ENCODE measurements at regions not wholly inside any gene's neighbourhood (a gene's known extent, or its start where the extent isn't known, plus 50 kb on each side); places are given as distances from the start of the nearest gene placed in this dataset.

DNA sequence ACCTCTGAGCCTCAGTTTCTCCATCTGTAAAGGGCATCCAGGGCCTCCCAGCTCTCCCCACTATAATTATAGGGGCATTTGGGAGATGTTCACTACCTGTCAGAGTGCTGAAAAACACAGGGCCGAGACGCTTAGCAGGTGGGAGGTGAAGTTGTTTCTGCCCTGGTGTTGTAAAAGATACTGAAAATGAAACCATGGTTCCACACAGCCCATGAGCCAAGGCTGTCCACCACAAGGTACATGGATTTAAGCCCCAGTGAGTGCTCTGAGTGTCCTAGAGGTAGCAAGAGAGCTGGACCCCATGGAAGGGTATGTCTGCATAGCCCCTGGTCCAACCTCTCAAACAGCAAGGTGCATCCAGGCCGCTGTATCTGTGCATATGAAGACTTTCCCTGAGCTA is 137.5 kb downstream of the C5orf15 start:
- in situ Hi-C loops (cut with MboI; ENCODE audit: low sequenced_read_pairs, unreplicated experiment), result no loop called here
- no peak for DNase-seq (ENCODE audit: low spot score)
- TF ChIP-seq, protein P1, sequence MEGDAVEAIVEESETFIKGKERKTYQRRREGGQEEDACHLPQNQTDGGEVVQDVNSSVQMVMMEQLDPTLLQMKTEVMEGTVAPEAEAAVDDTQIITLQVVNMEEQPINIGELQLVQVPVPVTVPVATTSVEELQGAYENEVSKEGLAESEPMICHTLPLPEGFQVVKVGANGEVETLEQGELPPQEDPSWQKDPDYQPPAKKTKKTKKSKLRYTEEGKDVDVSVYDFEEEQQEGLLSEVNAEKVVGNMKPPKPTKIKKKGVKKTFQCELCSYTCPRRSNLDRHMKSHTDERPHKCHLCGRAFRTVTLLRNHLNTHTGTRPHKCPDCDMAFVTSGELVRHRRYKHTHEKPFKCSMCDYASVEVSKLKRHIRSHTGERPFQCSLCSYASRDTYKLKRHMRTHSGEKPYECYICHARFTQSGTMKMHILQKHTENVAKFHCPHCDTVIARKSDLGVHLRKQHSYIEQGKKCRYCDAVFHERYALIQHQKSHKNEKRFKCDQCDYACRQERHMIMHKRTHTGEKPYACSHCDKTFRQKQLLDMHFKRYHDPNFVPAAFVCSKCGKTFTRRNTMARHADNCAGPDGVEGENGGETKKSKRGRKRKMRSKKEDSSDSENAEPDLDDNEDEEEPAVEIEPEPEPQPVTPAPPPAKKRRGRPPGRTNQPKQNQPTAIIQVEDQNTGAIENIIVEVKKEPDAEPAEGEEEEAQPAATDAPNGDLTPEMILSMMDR (IDR thresholded peaks at IDR 0.05; ENCODE audit: borderline replicate concordance, control extremely low read depth, extremely low read depth, insufficient read depth, missing control alignments), result no peak

DNA sequence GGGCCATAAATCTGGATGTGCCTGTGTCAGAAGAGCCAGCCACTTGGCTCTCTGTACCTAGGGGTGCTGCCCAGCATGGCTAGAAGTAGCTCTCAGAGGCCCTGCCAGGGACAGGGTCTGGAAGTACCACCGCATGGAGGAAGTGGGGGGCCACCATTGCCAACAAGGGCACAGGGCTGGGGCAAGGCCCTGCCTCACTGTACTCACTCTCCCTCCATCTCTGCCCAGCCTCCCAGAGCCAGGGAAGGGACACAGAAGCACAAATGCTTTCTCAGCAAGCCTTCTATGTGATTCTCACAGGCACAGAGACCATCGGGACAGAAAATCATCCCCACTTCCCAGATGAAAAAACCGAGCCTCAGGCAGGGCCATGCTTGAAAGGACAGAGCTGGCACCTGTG is 138.1 kb downstream of the C5orf15 start:
- DNase-seq (ENCODE audit: low spot score), result no peak
- TF ChIP-seq, protein P1 (IDR thresholded peaks at IDR 0.05; ENCODE audit: borderline replicate concordance, control extremely low read depth, extremely low read depth, insufficient read depth, missing control alignments), result no peak
- in situ Hi-C loops (cut with MboI; ENCODE audit: low sequenced_read_pairs, unreplicated experiment), result no loop called here

DNA sequence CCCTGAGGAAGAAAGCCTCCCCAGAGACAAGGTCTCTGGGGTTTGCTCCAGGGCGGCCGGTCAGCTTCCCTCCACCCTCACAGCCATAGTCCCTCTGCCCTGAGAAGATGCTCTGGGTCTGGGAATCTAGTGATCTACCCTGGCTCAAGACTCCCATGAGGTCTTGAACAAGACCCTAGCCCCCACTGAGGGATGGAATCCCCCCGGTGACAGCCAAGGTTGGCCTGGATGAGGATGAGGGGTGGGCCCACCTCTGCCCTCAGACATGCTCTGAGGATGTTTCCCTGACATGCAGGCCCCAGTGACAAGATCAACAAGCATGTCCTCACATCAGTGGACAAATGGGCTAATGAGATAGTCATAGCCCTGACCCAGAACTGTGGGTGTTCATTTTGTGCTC is 138.6 kb downstream of the C5orf15 start:
- no peak for DNase-seq (ENCODE audit: low spot score)
- TF ChIP-seq, protein P1 (IDR thresholded peaks at IDR 0.05; ENCODE audit: borderline replicate concordance, control extremely low read depth, extremely low read depth, insufficient read depth, missing control alignments), result no peak
- in situ Hi-C loops (cut with MboI; ENCODE audit: low sequenced_read_pairs, unreplicated experiment), result no loop called here

DNA sequence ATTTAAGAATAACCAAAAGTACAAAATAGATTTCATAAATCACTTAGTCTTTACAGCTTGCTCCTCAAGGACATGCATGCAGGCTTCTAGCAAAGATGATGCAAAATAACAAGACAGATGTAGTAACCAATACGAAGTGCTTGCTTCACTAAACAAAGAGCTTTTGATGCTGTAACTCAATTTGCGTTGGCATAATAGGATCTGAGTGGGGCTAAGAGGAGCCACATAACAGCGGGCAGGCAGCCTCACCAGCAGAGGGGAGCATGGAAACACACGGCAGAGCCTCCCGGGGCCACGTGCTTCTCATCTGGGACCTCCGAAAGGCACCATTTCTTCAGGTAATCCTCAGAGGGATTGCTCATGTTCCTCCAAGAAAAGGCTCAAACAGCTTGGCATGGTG is 139.7 kb downstream of the C5orf15 start:
- TF ChIP-seq, protein P1 (IDR thresholded peaks at IDR 0.05; ENCODE audit: borderline replicate concordance, control extremely low read depth, extremely low read depth, insufficient read depth, missing control alignments), result no peak
- in situ Hi-C loops (cut with MboI; ENCODE audit: low sequenced_read_pairs, unreplicated experiment), result no loop called here
- no peak for DNase-seq (ENCODE audit: low spot score)

DNA sequence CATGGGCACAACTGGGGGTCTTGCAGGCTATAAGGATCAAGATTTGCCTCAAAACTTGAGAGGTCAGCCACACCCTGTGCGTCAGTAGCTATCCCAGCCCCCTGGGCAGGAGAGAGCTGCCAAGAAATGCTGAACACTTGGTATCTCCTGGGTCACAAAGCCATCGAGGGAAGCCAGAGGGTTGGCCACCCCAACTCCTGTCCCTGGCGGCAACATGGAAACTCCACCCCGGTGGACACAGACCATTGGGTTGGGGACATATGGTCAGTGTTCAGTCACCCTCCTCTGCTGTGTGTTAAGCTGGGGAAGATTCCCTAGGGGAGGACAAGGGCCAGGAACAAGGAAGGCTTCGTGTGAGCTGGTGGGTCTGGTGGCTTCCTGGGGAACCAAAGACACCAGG is 140.6 kb downstream of the C5orf15 start:
- in situ Hi-C loops (cut with MboI; ENCODE audit: low sequenced_read_pairs, unreplicated experiment), result no loop called here
- TF ChIP-seq, protein P1 (IDR thresholded peaks at IDR 0.05; ENCODE audit: borderline replicate concordance, control extremely low read depth, extremely low read depth, insufficient read depth, missing control alignments), result no peak
- no peak for DNase-seq (ENCODE audit: low spot score)

DNA sequence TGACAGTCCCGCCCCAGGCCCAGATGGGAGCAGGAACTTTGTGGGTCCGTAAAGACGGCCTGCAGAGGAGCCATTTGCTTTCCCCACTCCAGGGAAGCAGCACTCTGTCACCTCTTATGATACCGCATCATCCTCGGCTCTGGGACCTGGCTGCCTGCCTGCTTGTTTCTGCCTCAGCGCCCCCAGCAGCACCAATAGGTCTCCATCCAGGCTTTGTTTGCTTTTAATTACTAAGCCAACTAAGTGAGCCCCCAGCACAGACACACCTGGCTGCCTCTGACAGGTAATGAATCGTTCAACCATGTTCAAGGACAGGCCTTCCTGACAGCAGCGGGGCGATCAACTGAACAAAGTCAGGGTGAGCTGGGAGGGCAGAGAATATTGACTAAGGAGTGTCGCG is 141.4 kb downstream of the C5orf15 start:
- in situ Hi-C loops (cut with MboI; ENCODE audit: low sequenced_read_pairs, unreplicated experiment), result no loop called here
- no peak for DNase-seq (ENCODE audit: low spot score)
- TF ChIP-seq, protein P1 (IDR thresholded peaks at IDR 0.05; ENCODE audit: borderline replicate concordance, control extremely low read depth, extremely low read depth, insufficient read depth, missing control alignments), result no peak

Data from GM13976 (cell line).